Activated CD8-positive, alpha-beta T cell treated with anti-CD3 and anti-CD28 coated beads for 36 hours (primary cell): ENCODE measurements at regions not wholly inside any gene's neighbourhood (a gene's known extent, or its start where the extent isn't known, plus 50 kb on each side); places are given as distances from the start of the nearest gene placed in this dataset.

Experiments
- ATAC-seq: fragments of 200-7000 bp; cut with Tn5 transposase; one replicate; pipeline ENCODE4 v1.10.0; 2021; ENCODE audit warnings: mild to moderate bottlenecking, moderate library complexity
- CTCF ChIA-PET: fragments of 350-600 bp; sonication (Branson Sonifier 250); formaldehyde crosslinking; loops from one replicate; lab custom pipeline; 2021; ENCODE audit warnings: antibody characterized with exemption; lab: Charles Lee
- POLR2A ChIA-PET: fragments of 350-600 bp; sonication (Branson Sonifier 250); formaldehyde crosslinking; loops from one replicate; lab custom pipeline; 2021; ENCODE audit warnings: antibody characterized with exemption; lab: Charles Lee
- DNase-seq: peaks from one replicate; pipeline ENCODE4 v3.0.0-alpha.2; 2020
- H3K27ac Mint-ChIP-seq: one replicate; pipeline ENCODE4 v1.8.0; 2021; ENCODE audit warnings: mild to moderate bottlenecking, mixed read lengths
- H3K27me3 Mint-ChIP-seq: one replicate; pipeline ENCODE4 v1.8.0; 2021; ENCODE audit warnings: mixed read lengths
- H3K36me3 Mint-ChIP-seq: one replicate; pipeline ENCODE4 v1.8.0; 2021; ENCODE audit warnings: low read depth, mixed read lengths
- H3K4me1 Mint-ChIP-seq: one replicate; pipeline ENCODE4 v1.8.0; 2021; ENCODE audit warnings: low read depth, mixed read lengths
- H3K4me3 Mint-ChIP-seq: one replicate; pipeline ENCODE4 v1.8.0; 2021; ENCODE audit warnings: mild to moderate bottlenecking, moderate library complexity, mixed read lengths
- H3K9me3 Mint-ChIP-seq: one replicate; pipeline ENCODE4 v1.8.0; 2021; ENCODE audit warnings: mixed read lengths
- CTCF ChIP-seq: fragments of 200-600 bp; IDR thresholded peaks from one replicate; pipeline ENCODE4 v1.8.0; 2022; ENCODE audit warnings: antibody characterized with exemption, mild to moderate bottlenecking
- intact Hi-C: fragments of 100-400 bp; cut with micrococcal nuclease; formaldehyde crosslinking; loops from one replicate; pipeline ENCODE4 v1.10.0; 2022

GRCh38 chr4:64216741-64217140, 192.5 kb downstream of the TECRL start:
- Mint-ChIP-seq H3K4me3 (no peak overlapping the region), H3K36me3 (no peaks in the 10 kb centered on the region), H3K9me3 (peaks cover 2% of the 10 kb centered on the region), H3K4me1 (no peaks in the 10 kb centered on the region), H3K27ac (no peak overlapping the region), H3K27me3 (no peaks in the 10 kb centered on the region)
- no peak for TF ChIP-seq CTCF
- ChIA-PET CTCF (no interaction called here), POLR2A (no interaction called here)
- DNase-seq: no peak
- ATAC-seq: no peak
- intact Hi-C loops: no loop called here

DNA sequence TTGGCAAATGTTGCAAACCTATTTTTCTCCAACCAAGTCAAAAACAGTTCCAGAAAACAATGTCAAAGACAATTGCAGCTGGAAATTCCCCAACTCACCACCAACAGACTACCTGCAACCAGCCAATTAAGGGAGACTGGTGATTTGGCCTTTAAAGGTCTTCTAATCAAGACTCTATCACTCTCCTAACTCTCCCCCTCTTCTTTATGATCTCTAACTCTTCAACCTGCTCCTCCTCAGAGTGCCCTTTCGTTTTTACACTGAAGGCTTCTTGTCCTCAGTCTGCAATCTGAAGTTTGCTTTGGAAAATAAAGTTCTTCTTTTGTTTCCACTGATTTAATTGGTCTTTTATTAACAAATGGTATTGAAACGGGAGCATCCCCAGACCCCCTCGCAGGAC, 203.9 kb downstream of the TECRL start:
- Mint-ChIP-seq H3K4me3 (no peak overlapping the region), H3K4me1 (no peaks in the 10 kb centered on the region), H3K27me3 (no peaks in the 10 kb centered on the region), H3K36me3 (no peaks in the 10 kb centered on the region), H3K27ac (no peak overlapping the region), H3K9me3 (peaks cover 9% of the 10 kb centered on the region)
- ATAC-seq: no peak
- POLR2A ChIA-PET: no interaction called here
- intact Hi-C loops: no loop called here
- CTCF ChIA-PET: no interaction called here
- no peak for TF ChIP-seq CTCF
- DNase-seq: no peak

GRCh38 chr4:64200001-64200555, 209.2 kb downstream of the TECRL start:
- H3K9me3 Mint-ChIP-seq: peaks cover 6% of the 10 kb centered on the region
- intact Hi-C loops: no loop called here
- CTCF ChIA-PET: no interaction called here
- no peaks in the 10 kb centered on the region for H3K4me1 Mint-ChIP-seq
- DNase-seq (no peak), ATAC-seq (no peak)
- no peaks in the 10 kb centered on the region for H3K27me3 Mint-ChIP-seq
- POLR2A ChIA-PET: no interaction called here
- no peak overlapping the region for H3K27ac Mint-ChIP-seq
- no peak for TF ChIP-seq CTCF
- H3K36me3 Mint-ChIP-seq: no peaks in the 10 kb centered on the region
- no peak overlapping the region for H3K4me3 Mint-ChIP-seq

GRCh38 chr4:64195582-64195981, 213.7 kb downstream of the TECRL start:
- ATAC-seq (no peak), DNase-seq (no peak)
- ChIA-PET POLR2A (no interaction called here), CTCF (no interaction called here)
- no peaks in the 10 kb centered on the region for H3K27me3 Mint-ChIP-seq
- no peak overlapping the region for H3K4me3 Mint-ChIP-seq
- H3K27ac Mint-ChIP-seq: no peak overlapping the region
- intact Hi-C loops: no loop called here
- no peaks in the 10 kb centered on the region for H3K4me1 Mint-ChIP-seq
- peaks cover 5% of the 10 kb centered on the region for H3K9me3 Mint-ChIP-seq
- no peaks in the 10 kb centered on the region for H3K36me3 Mint-ChIP-seq
- no peak for TF ChIP-seq CTCF

DNA sequence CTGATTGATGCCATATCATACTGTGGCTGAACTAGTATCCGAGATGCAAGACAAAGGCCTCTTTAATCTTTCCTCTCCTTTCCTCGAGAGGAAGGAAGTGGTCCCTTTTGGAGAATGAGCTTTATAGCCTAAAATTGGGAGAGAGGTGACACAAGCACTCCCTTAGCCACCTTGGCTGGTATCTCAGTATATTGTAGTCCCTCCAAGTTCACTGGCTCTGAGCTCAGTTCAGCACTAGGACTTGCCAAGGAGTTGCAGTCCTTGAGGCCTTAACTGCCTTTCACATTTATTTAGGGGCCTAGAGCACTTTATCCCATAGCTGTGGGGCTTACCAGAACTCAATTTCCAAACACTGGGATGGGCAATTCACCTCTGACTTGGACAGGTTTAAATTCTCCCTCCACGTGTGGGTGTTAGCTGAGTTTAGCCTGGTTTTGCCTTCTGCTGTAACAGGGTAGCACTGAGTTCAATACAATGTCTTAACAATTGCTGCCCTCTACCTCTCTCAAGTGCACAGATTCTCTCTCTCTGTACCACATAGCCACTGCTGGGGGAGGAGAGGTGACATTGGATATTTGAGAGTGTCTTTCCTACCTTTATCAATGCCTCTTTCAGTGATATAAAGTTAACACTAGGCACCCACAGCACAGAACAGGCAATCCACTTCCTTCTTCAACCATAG, 216.4 kb downstream of the TECRL start:
- peaks cover 5% of the 10 kb centered on the region for H3K9me3 Mint-ChIP-seq
- ATAC-seq: no peak

More for the DNA sequence above, 216.4 kb downstream of the TECRL start:
- Mint-ChIP-seq H3K36me3 (no peaks in the 10 kb centered on the region), H3K4me3 (no peak overlapping the region), H3K27me3 (no peaks in the 10 kb centered on the region), H3K4me1 (no peaks in the 10 kb centered on the region), H3K27ac (no peak overlapping the region)
- ChIA-PET CTCF (no interaction called here), POLR2A (no interaction called here)
- intact Hi-C loops: no loop called here
- DNase-seq: no peak
- TF ChIP-seq CTCF: no peak
